IMR-90 (cell line): ENCODE measurements at regions not wholly inside any gene's neighbourhood (a gene's known extent, or its start where the extent isn't known, plus 50 kb on each side); places are given as distances from the start of the nearest gene placed in this dataset.

Experiments
- ATAC-seq: fragments of 200-7000 bp; cut with Tn5 transposase; 2 replicates; pipeline ENCODE4 v1.9.1; 2020; ENCODE audit warnings: low read depth, mild to moderate bottlenecking, moderate library complexity
- BruUV-seq: library from RNA; stranded (reverse); fragments of 400-500 nt; replicated peaks from 2 replicates; lab custom pipeline; 2021; lab: Mats Ljungman, UMichigan
- CTCF ChIA-PET: fragments of 300-600 bp; formaldehyde crosslinking; extraction: SDS; loops from one replicate; lab custom pipeline; 2021; ENCODE audit warnings: antibody characterized with exemption; lab: Yijun Ruan, JAX
- POLR2A ChIA-PET: fragments of 300-600 bp; sonication (Branson Sonifier 250); formaldehyde crosslinking; loops from one replicate; lab custom pipeline; 2022; ENCODE audit warnings: antibody characterized with exemption; ENCODE audit not compliant: unreplicated experiment; lab: Charles Lee
- DNase-seq: peaks from one replicate; pipeline ENCODE4 v3.0.0; 2013
- H2AFZ ChIP-seq: replicated peaks from 2 replicates; pipeline ENCODE3; 2013; ENCODE audit warnings: low read length, mild to moderate bottlenecking; ENCODE audit not compliant: poor library complexity
- H2AK5ac ChIP-seq: 2 replicates; pipeline ENCODE4 v1.6.1; 2013; ENCODE audit warnings: low read depth, low read length, inconsistent platforms
- H2AK9ac ChIP-seq: replicated peaks from 2 replicates; pipeline ENCODE3; 2013; ENCODE audit warnings: mild to moderate bottlenecking, low read depth, low read length, moderate library complexity; ENCODE audit not compliant: poor library complexity
- H2BK120ac ChIP-seq: 2 replicates; pipeline ENCODE4 v1.6.1; 2013; ENCODE audit warnings: low read depth, low read length, inconsistent platforms
- H2BK15ac ChIP-seq: 3 replicates; pipeline ENCODE4 v1.6.1; 2013; ENCODE audit warnings: low read depth, low read length, inconsistent platforms
- H2BK20ac ChIP-seq: 2 replicates; pipeline ENCODE4 v1.6.1; 2013; ENCODE audit warnings: low read depth, mild to moderate bottlenecking, inconsistent platforms, low read length, moderate library complexity
- H2BK5ac ChIP-seq: 2 replicates; pipeline ENCODE4 v1.6.1; 2013; ENCODE audit warnings: mild to moderate bottlenecking, low read depth, low read length, inconsistent platforms; ENCODE audit not compliant: poor library complexity, severe bottlenecking
- H3K14ac ChIP-seq: replicated peaks from 2 replicates; pipeline ENCODE4 v1.6.1; 2013; ENCODE audit warnings: low read depth, low read length, inconsistent platforms
- H3K18ac ChIP-seq: 2 replicates; pipeline ENCODE4 v1.6.1; 2013; ENCODE audit warnings: low read depth, low read length, control low read depth
- H3K23ac ChIP-seq: 2 replicates; pipeline ENCODE4 v1.6.1; 2013; ENCODE audit warnings: low read depth, low read length, inconsistent platforms
- H3K27ac ChIP-seq: 2 replicates; pipeline ENCODE4 v1.5.1; 2013; ENCODE audit warnings: mild to moderate bottlenecking, control low read depth, low read length; ENCODE audit not compliant: insufficient read depth
- H3K27me3 ChIP-seq: 2 replicates; pipeline ENCODE4 v1.6.1; 2013; ENCODE audit warnings: low read length; ENCODE audit not compliant: control insufficient read depth, insufficient read depth
- H3K36me3 ChIP-seq: 2 replicates; pipeline ENCODE4 v1.6.1; 2013; ENCODE audit warnings: low read length, mixed read lengths; ENCODE audit not compliant: control insufficient read depth, insufficient read depth
- H3K4ac ChIP-seq: 2 replicates; pipeline ENCODE4 v1.6.1; 2013; ENCODE audit warnings: low read depth, low read length, inconsistent platforms
- H3K4me1 ChIP-seq: 2 replicates; pipeline ENCODE4 v1.6.1; 2013; ENCODE audit warnings: low read length, mixed read lengths; ENCODE audit not compliant: control insufficient read depth, insufficient read depth
- H3K4me2 ChIP-seq: 2 replicates; pipeline ENCODE4 v1.6.1; 2013; ENCODE audit warnings: low read depth, mild to moderate bottlenecking, control low read depth, low read length, moderate library complexity
- H3K4me3 ChIP-seq: 2 replicates; pipeline ENCODE4 v1.5.1; 2013; ENCODE audit warnings: low read depth, mild to moderate bottlenecking, control low read depth, low read length, moderate library complexity; ENCODE audit not compliant: insufficient read depth
- H3K56ac ChIP-seq: 2 replicates; pipeline ENCODE4 v1.6.1; 2013; ENCODE audit warnings: low read length, inconsistent platforms; ENCODE audit not compliant: insufficient read depth; ENCODE audit errors: extremely low read depth
- H3K79me1 ChIP-seq, 2 experiments: 2 replicates each; pipeline ENCODE4 v1.6.1; 2013; ENCODE audit warnings: low read length in 2 of 2, inconsistent platforms in 1 of 2, low read depth in 1 of 2
- H3K9ac ChIP-seq: 2 replicates; pipeline ENCODE4 v1.6.1; 2013; ENCODE audit warnings: low read depth, low read length, control low read depth
- H3K9me1 ChIP-seq: 2 replicates; pipeline ENCODE4 v1.6.1; 2013; ENCODE audit warnings: low read length, inconsistent platforms; ENCODE audit not compliant: insufficient read depth
- H3K9me3 ChIP-seq: 2 replicates; pipeline ENCODE4 v1.6.1; 2013; ENCODE audit warnings: low read length; ENCODE audit not compliant: control insufficient read depth, insufficient read depth
- H4K20me1 ChIP-seq: 2 replicates; pipeline ENCODE4 v1.6.1; 2013; ENCODE audit warnings: low read length, inconsistent platforms; ENCODE audit not compliant: insufficient read depth
- H4K5ac ChIP-seq: 2 replicates; pipeline ENCODE4 v1.6.1; 2013; ENCODE audit warnings: mild to moderate bottlenecking, low read depth, low read length, control low read depth
- H4K8ac ChIP-seq, 2 experiments: 2 replicates each; pipeline ENCODE4 v1.6.1; 2013; ENCODE audit warnings: low read depth in 2 of 2, low read length in 2 of 2, control low read depth in 1 of 2, inconsistent platforms in 1 of 2
- H4K91ac ChIP-seq: 2 replicates; pipeline ENCODE4 v1.6.1; 2013; ENCODE audit warnings: low read depth, low read length, inconsistent platforms; ENCODE audit not compliant: insufficient read depth
- BHLHE40 ChIP-seq: fragments of 150-350 bp; IDR thresholded peaks from 2 replicates; pipeline ENCODE4 v1.6.1; 2016; ENCODE audit warnings: mild to moderate bottlenecking, low read depth, low read length
- CEBPB ChIP-seq: IDR thresholded peaks from 2 replicates; pipeline ENCODE4 v1.6.1; 2012; ENCODE audit warnings: low read depth, low read length, improper control_type of control experiment
- CHD1 ChIP-seq: IDR thresholded peaks from 2 replicates; pipeline ENCODE4 v1.6.1; 2012; ENCODE audit warnings: low read depth, low read length, improper control_type of control experiment
- CTCF ChIP-seq: conservative IDR thresholded peaks from 2 replicates; pipeline ENCODE4 v1.5.1; 2012; ENCODE audit warnings: mild to moderate bottlenecking, low read depth, low read length, improper control_type of control experiment
- MAFK ChIP-seq: IDR thresholded peaks from 2 replicates; pipeline ENCODE4 v1.6.1; 2012; ENCODE audit warnings: low read depth, low read length, improper control_type of control experiment
- MAZ ChIP-seq: IDR thresholded peaks from 2 replicates; pipeline ENCODE4 v1.6.1; 2012; ENCODE audit warnings: low read depth, mild to moderate bottlenecking, low read length, improper control_type of control experiment, moderate library complexity, borderline replicate concordance
- MXI1 ChIP-seq: IDR thresholded peaks from 2 replicates; pipeline ENCODE4 v1.6.1; 2012; ENCODE audit warnings: low read depth, mild to moderate bottlenecking, low read length, moderate library complexity, borderline replicate concordance
- NFE2L2 ChIP-seq: fragments of 150-350 bp; IDR thresholded peaks from 2 replicates; pipeline ENCODE4 v1.6.1; 2016; ENCODE audit warnings: low read depth, mild to moderate bottlenecking, low read length
- RAD21 ChIP-seq: IDR thresholded peaks from 2 replicates; pipeline ENCODE4 v1.6.1; 2012; ENCODE audit warnings: low read length, improper control_type of control experiment
- RCOR1 ChIP-seq: IDR thresholded peaks from 2 replicates; pipeline ENCODE4 v1.6.1; 2012; ENCODE audit warnings: mild to moderate bottlenecking, low read length, improper control_type of control experiment; ENCODE audit not compliant: insufficient replicate concordance
- RFX5 ChIP-seq: IDR thresholded peaks from 2 replicates; pipeline ENCODE4 v1.8.0; 2012; ENCODE audit warnings: low read depth, mild to moderate bottlenecking, low read length, moderate library complexity
- SMC3 ChIP-seq: fragments of 150-350 bp; IDR thresholded peaks from 2 replicates; pipeline ENCODE4 v1.6.1; 2016; ENCODE audit warnings: low read depth, mild to moderate bottlenecking, antibody characterized with exemption, low read length, moderate library complexity
- WGBS, 2 experiments: methylation state at CpG; one replicate each; pipeline versions ENCODE4 v1.1.5 to v1.1.7; 2013; ENCODE audit warnings: missing lambda C conversion rate in 2 of 2; ENCODE audit not compliant: insufficient read length in 1 of 2; ENCODE audit errors: extremely low coverage in 2 of 2; 5-methylcytosine and 5-hydroxymethylcytosine counted together
- dilution Hi-C: fragments of 300-500 bp; cut with HindIII; formaldehyde crosslinking; loops from one replicate; pipeline ENCODE4 v1.14.3; 2018; ENCODE audit warnings: low sequenced_read_pairs; ENCODE audit not compliant: unreplicated experiment
- in situ Hi-C: fragments of 300-500 bp; cut with MboI; formaldehyde crosslinking; loops from 3 replicates; pipeline ENCODE4 v1.14.3; 2019; ENCODE audit warnings: low sequenced_read_pairs, inconsistent platforms, mixed read lengths
- intact Hi-C: fragments of 100-400 bp; cut with micrococcal nuclease; formaldehyde crosslinking; loops from 2 replicates; pipeline ENCODE4 v1.10.0; 2022

DNA sequence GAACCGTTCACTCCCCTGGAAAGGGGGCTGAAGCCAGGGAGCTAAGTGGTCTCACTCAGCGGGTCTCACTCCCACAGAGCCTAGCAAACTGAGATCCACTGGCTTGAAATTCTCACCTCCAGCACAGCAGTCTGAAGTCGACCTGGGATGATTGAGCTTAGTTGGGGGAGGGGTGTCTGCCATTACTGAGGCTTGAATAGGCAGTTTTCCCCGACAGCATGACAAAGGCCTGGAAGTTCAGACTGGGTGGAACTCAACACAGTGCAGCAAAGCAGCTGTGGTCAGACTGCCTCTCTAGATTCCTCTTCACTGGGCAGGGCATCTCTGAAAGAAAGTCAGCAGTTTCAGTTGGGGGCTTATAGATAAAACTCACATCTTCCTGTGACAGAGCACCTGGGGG is 292.5 kb downstream of the NUP35 start:
- H4K20me1 ChIP-seq, result no peaks in the 10 kb centered on the region
- no peak overlapping the region for H4K5ac ChIP-seq
- in situ Hi-C loops (no loop called here), dilution Hi-C loops (no loop called here), intact Hi-C loops (no loop called here)
- H4K91ac ChIP-seq, result no peak overlapping the region
- H2BK15ac ChIP-seq, result no peak overlapping the region
- H3K4me2 ChIP-seq, result no peak overlapping the region
- ATAC-seq, result no peak
- POLR2A ChIA-PET, result no interaction called here
- H2BK5ac ChIP-seq, result no peak overlapping the region
- H3K27me3 ChIP-seq, result no peaks in the 10 kb centered on the region
- no peaks in the 10 kb centered on the region for H3K4me1 ChIP-seq
- no peak overlapping the region for H3K56ac ChIP-seq
- DNase-seq, result no peak
- H2AFZ ChIP-seq, result no peak overlapping the region
- H3K79me1 ChIP-seq, result no peaks in the 10 kb centered on the region
- H3K18ac ChIP-seq, result no peak overlapping the region
- TF ChIP-seq RCOR1, result no peak
- no peak for TF ChIP-seq CHD1
- TF ChIP-seq RFX5, result no peak
- TF ChIP-seq MAZ, result no peak
- TF ChIP-seq NFE2L2, result no peak
- no peak for TF ChIP-seq BHLHE40
- no peak for TF ChIP-seq SMC3
- no peak for TF ChIP-seq MXI1
- TF ChIP-seq RAD21, result no peak
- no peak for TF ChIP-seq MAFK
- no peak for TF ChIP-seq CTCF
- no peak for TF ChIP-seq CEBPB
- H2AK9ac ChIP-seq, result no peak overlapping the region
- no peak overlapping the region for H2BK120ac ChIP-seq
- CTCF ChIA-PET, result no interaction called here
- H3K9me1 ChIP-seq, result no peaks in the 10 kb centered on the region
- H2BK20ac ChIP-seq, result no peak overlapping the region
- no peak overlapping the region for H3K4me3 ChIP-seq
- H3K14ac ChIP-seq, result no peak overlapping the region
- H3K9me3 ChIP-seq, result peaks cover 2% of the 10 kb centered on the region
- BruUV-seq, result no TSS peak
- no peak overlapping the region for H4K8ac ChIP-seq
- H3K27ac ChIP-seq, result no peak overlapping the region
- H3K9ac ChIP-seq, result no peak overlapping the region
- no CpG with 5 or more reads among the region's 4 CpGs for WGBS, 2 experiments
- no peak overlapping the region for H3K4ac ChIP-seq
- H3K36me3 ChIP-seq, result no peaks in the 10 kb centered on the region
- H3K23ac ChIP-seq, result no peak overlapping the region
- no peak overlapping the region for H2AK5ac ChIP-seq
